NCI-H748 (cell line): ENCODE measurements at regions not wholly inside any gene's neighbourhood (a gene's known extent, or its start where the extent isn't known, plus 50 kb on each side); places are given as distances from the start of the nearest gene placed in this dataset.

Source experiments
- DNase-seq: peaks from one replicate; lab custom pipeline; 2025; ENCODE audit not compliant: unreplicated experiment; lab: John Stamatoyannopoulos, UW

GRCh38 chr1:188241629-188242028 is 1412.9 kb downstream of the PLA2G4A start:
- DNase-seq: no peak

DNA sequence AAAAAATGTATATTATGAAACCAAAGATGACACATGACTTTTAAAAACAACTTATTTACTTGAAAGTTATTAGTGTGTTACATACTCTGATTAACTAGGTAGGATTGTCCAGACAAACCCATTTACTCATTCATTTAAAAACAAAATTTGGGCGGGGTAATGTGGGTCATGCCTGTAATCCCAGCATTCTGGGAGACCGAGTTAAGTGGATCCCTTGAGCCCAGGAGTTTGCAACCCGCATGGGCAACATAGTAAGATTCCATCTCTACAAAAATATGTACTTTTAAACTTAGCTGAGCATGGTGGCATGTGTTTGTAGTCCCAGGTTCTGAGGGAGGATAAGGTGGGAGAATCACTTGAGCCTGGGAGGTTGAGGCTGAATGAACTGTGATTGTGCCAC is 1414.7 kb downstream of the PLA2G4A start:
- no peak for DNase-seq

GRCh38 chr1:188244681-188245080 is 1415.9 kb downstream of the PLA2G4A start:
- DNase-seq: no peak

DNA sequence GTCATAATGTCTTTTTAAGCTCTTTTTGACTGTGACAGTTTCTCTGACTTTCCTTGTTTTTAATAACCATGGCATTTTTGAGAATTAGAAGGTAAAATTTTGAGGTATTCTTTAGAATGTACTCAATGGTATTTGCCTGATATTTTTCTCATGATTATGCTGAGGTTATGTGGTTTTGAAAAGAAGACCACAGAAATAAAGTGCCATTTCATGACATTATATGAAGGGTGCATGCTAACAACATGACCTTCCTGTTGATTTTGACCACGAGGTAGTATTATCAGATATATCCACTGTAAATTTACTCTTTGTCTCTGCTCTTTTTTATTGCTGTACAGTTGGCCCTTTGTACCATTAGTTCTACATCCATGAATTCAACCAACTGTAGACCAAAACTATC is 1418.5 kb downstream of the PLA2G4A start:
- no peak for DNase-seq

GRCh38 chr1:188249811-188250210 is 1421.1 kb downstream of the PLA2G4A start:
- DNase-seq: no peak

GRCh38 chr1:188251036-188251435 is 1422.3 kb downstream of the PLA2G4A start:
- DNase-seq: no peak

DNA sequence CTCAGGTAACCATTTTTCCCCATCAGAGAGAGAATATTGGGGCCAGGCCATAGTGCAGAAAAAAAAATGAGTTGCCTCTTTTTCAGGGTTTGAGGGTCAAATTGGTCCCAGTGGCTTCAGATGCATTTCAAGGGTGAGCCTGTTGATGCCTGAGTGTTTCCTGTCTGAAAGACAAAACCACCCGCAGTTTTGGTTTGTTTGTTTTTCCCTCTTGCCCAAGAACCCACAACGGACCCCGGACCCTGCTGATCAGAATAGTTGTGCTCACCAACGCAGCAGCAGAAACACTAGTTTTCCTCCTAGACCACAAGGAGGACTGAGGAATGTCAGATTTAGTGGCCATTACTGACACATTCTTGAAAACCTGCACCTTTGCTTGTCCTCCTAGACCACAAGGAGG is 1433.1 kb downstream of the PLA2G4A start:
- no peak for DNase-seq

GRCh38 chr1:188269956-188270355 is 1441.2 kb downstream of the PLA2G4A start:
- DNase-seq: no peak

DNA sequence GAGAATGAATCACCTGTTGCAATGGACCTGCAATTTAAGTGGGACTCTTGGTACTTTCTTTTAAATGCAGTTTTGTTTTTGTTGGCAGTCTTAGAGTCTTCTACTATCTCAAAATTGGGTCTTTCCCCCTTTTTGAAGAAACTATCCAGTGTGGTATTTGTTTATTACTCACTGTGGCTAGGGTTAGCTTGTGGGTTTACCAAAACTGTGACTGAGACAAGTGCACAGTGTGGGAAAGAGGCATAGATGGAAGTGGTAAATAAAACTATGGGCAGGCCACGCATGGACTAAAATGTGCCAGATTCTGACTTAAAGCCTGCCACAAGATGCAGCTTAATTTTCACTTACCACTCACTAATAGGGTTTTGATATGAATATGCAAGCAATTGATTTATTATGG is 1441.7 kb downstream of the PLA2G4A start:
- no peak for DNase-seq

GRCh38 chr1:188277771-188278170 is 1449.0 kb downstream of the PLA2G4A start:
- no peak for DNase-seq

DNA sequence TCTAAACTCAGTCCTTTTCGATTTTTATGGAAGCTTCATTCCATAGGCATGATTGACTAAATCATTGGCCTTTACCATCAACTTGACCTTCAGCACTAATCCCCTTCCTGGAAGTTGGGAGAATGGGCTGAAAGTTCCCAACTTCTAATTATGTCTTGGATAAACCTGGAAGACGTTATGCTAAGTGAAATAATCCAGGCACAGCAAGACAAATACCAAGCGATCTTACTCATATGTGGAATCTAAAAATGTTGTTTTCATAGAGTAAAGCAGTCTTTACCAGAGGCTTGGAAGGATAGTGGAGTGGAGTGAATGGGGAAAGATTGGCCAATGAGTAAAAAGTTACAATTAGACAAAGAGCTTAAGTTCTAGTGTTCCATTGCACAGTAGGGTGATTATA is 1453.2 kb downstream of the PLA2G4A start:
- no peak for DNase-seq

- DNase-seq: no peak
These were observed 1466.4 kb downstream of the PLA2G4A start for GRCh38 chr1:188295157-188295556.

- DNase-seq: peak; percentile 68
These were observed 1474.0 kb downstream of the PLA2G4A start for GRCh38 chr1:188302746-188303145.

GRCh38 chr1:188314557-188315137 is 1485.9 kb downstream of the PLA2G4A start:
- no peak for DNase-seq

- DNase-seq: no peak
These were observed 1489.1 kb downstream of the PLA2G4A start for GRCh38 chr1:188317894-188318293.

GRCh38 chr1:188325211-188325610 is 1496.5 kb downstream of the PLA2G4A start:
- peak; percentile 12 for DNase-seq

GRCh38 chr1:188343914-188344313 is 1515.2 kb downstream of the PLA2G4A start:
- DNase-seq: no peak

GRCh38 chr1:188350104-188350503 is 1521.4 kb downstream of the PLA2G4A start:
- no peak for DNase-seq

GRCh38 chr1:188355082-188355481 is 1526.3 kb downstream of the PLA2G4A start:
- DNase-seq: no peak

DNA sequence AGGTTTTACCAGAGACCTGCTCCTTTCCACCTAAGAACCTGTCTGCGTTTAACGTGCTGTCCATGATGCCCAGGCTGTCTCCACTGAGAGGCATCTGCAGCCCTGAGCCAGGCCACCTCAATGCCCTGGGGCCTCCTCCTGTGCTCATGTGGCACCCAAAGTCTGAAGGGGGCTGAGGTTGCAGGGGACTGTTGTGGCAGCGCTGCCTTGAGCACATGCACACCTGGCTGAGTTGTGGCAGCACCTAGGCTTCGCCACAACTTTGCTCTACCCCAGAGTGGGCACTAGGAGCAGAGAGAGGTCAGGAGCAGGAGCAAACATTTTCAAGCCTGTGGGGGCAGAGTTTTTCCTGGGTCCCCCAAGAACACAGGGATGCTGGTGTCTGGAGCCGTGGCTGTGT is 1527.1 kb downstream of the PLA2G4A start:
- no peak for DNase-seq

GRCh38 chr1:188359315-188359714 is 1530.6 kb downstream of the PLA2G4A start:
- DNase-seq: no peak

DNA sequence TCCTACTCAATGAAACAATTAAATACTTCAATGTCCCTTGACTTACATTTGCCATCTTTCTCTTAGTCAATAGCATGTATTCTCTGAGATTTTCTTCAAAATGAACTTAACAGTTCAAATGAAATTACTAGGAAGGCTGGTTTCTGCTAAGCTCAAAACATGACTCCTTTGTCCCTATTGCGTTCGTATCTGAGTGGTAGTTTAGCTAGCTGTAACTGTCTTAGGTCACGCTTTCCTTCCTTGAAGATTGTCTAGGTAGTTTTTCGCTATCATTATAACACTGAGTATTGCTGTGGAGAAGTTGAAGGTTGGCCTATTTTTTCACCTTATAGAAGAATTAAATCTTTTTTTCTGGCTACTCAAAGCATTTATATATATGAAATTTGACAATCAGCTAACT is 1535.2 kb downstream of the PLA2G4A start:
- DNase-seq: no peak

GRCh38 chr1:188364927-188365449 is 1536.2 kb downstream of the PLA2G4A start:
- DNase-seq: no peak
